ENCODE measurements at regions not wholly inside any gene's neighbourhood (a gene's known extent, or its start where the extent isn't known, plus 50 kb on each side); places are given as distances from the start of the nearest gene placed in this dataset.

GRCh38 chr13:105311094-105311493, 1224.4 kb downstream of the EFNB2 start:
- Histone ChIP-seq H3K27ac (no peak overlapping the region), H3K4me3 (ENCODE audit: low read depth in 1 of 2, low read length in 1 of 2) (no peak overlapping the region)

GRCh38 chr13:105307776-105308175, 1227.7 kb downstream of the EFNB2 start:
- Histone ChIP-seq H3K4me1 (ENCODE audit: control insufficient read depth in 1 of 2, insufficient read depth in 1 of 2, low read depth in 1 of 2, low read length in 1 of 2) (no peaks in the 10 kb centered on the region), H3K27me3 (no peaks in the 10 kb centered on the region), H3K9me3 (no peaks in the 10 kb centered on the region), H3K27ac (no peak overlapping the region), H3K4me3 (ENCODE audit: low read depth in 1 of 2, low read length in 1 of 2) (no peak overlapping the region), H3K36me3 (no peaks in the 10 kb centered on the region)
- TF ChIP-seq CTCF (IDR thresholded peaks at IDR 0.05) = no peak

More at GRCh38 chr13:105311094-105311493, 1224.4 kb downstream of the EFNB2 start:
- H3K9me3 ChIP-seq = no peaks in the 10 kb centered on the region
- no peaks in the 10 kb centered on the region for H3K4me1 ChIP-seq (ENCODE audit: control insufficient read depth in 1 of 2, insufficient read depth in 1 of 2, low read depth in 1 of 2, low read length in 1 of 2)
- H3K36me3 ChIP-seq = no peaks in the 10 kb centered on the region
- no peak for TF ChIP-seq CTCF (IDR thresholded peaks at IDR 0.05)
- no peaks in the 10 kb centered on the region for H3K27me3 ChIP-seq

GRCh38 chr13:105297839-105298238, 1237.6 kb downstream of the EFNB2 start:
- Histone ChIP-seq H3K27ac (no peak overlapping the region), H3K4me3 (ENCODE audit: low read depth in 1 of 2, low read length in 1 of 2) (no peak overlapping the region)

GRCh38 chr13:105291987-105292386, 1243.5 kb downstream of the EFNB2 start:
- TF ChIP-seq CTCF (IDR thresholded peaks at IDR 0.05) = no peak
- no peak overlapping the region for H3K4me3 ChIP-seq (ENCODE audit: low read depth in 1 of 2, low read length in 1 of 2)

More at GRCh38 chr13:105297839-105298238, 1237.6 kb downstream of the EFNB2 start:
- no peaks in the 10 kb centered on the region for H3K9me3 ChIP-seq
- H3K4me1 ChIP-seq (ENCODE audit: control insufficient read depth in 1 of 2, insufficient read depth in 1 of 2, low read depth in 1 of 2, low read length in 1 of 2) = no peaks in the 10 kb centered on the region
- TF ChIP-seq CTCF (IDR thresholded peaks at IDR 0.05) = no peak
- H3K36me3 ChIP-seq = no peaks in the 10 kb centered on the region
- no peaks in the 10 kb centered on the region for H3K27me3 ChIP-seq

GRCh38 chr13:105290596-105290995, 1244.9 kb downstream of the EFNB2 start:
- Histone ChIP-seq H3K4me1 (ENCODE audit: control insufficient read depth in 1 of 2, insufficient read depth in 1 of 2, low read depth in 1 of 2, low read length in 1 of 2) (no peaks in the 10 kb centered on the region), H3K27ac (no peak overlapping the region), H3K9me3 (no peaks in the 10 kb centered on the region), H3K36me3 (no peaks in the 10 kb centered on the region), H3K27me3 (no peaks in the 10 kb centered on the region), H3K4me3 (ENCODE audit: low read depth in 1 of 2, low read length in 1 of 2) (no peak overlapping the region)
- no peak for TF ChIP-seq CTCF (IDR thresholded peaks at IDR 0.05)

More at GRCh38 chr13:105291987-105292386, 1243.5 kb downstream of the EFNB2 start:
- no peaks in the 10 kb centered on the region for H3K36me3 ChIP-seq
- no peaks in the 10 kb centered on the region for H3K9me3 ChIP-seq
- no peaks in the 10 kb centered on the region for H3K4me1 ChIP-seq (ENCODE audit: control insufficient read depth in 1 of 2, insufficient read depth in 1 of 2, low read depth in 1 of 2, low read length in 1 of 2)
- no peaks in the 10 kb centered on the region for H3K27me3 ChIP-seq
- H3K27ac ChIP-seq = no peak overlapping the region

- H3K4me3 ChIP-seq (ENCODE audit: low read depth in 1 of 2, low read length in 1 of 2) = no peak overlapping the region
- H3K4me1 ChIP-seq (ENCODE audit: control insufficient read depth in 1 of 2, insufficient read depth in 1 of 2, low read depth in 1 of 2, low read length in 1 of 2) = no peaks in the 10 kb centered on the region
- no peaks in the 10 kb centered on the region for H3K36me3 ChIP-seq
- no peaks in the 10 kb centered on the region for H3K27me3 ChIP-seq
- H3K9me3 ChIP-seq = no peaks in the 10 kb centered on the region
- TF ChIP-seq CTCF (IDR thresholded peaks at IDR 0.05) = no peak
- no peak overlapping the region for H3K27ac ChIP-seq
Measured at GRCh38 chr13:105285526-105285925, 1249.9 kb downstream of the EFNB2 start.

All from neutrophil (primary cell).